K562 (cell line): ENCODE measurements at regions not wholly inside any gene's neighbourhood (a gene's known extent, or its start where the extent isn't known, plus 50 kb on each side); places are given as distances from the start of the nearest gene placed in this dataset.

Experiments
- BMI1 ChIP-seq: fragments of 150-350 bp; IDR thresholded peaks from 2 replicates; pipeline ENCODE4 v1.6.1; 2014; ENCODE audit warnings: low read length
- CBX5 ChIP-seq: IDR thresholded peaks from 2 replicates; pipeline ENCODE4 v1.6.1; 2014; ENCODE audit warnings: low read depth, borderline replicate concordance
- PKNOX1 ChIP-seq: fragments of 450-650 bp; IDR thresholded peaks from 2 replicates; pipeline ENCODE4 v1.6.1; 2016

- TF ChIP-seq CBX5: no peak
- TF ChIP-seq BMI1: no peak
- TF ChIP-seq PKNOX1: no peak
These were observed 182.4 kb upstream of the TANK start for GRCh38 chr2:160977854-160978253.
